MCF 10A (cell line): ENCODE measurements at regions not wholly inside any gene's neighbourhood (a gene's known extent, or its start where the extent isn't known, plus 50 kb on each side); places are given as distances from the start of the nearest gene placed in this dataset.
"Not testable (repeated sequence)": the region's sequence is repeated elsewhere in the genome, so short reads cannot be mapped to it uniquely, and the experiment has no call there.

Source experiments
- BruUV-seq: library from RNA; stranded (reverse); fragments of 400-500 nt; replicated peaks from 2 replicates; lab custom pipeline; 2021; lab: Mats Ljungman, UMichigan
- CTCF ChIA-PET: fragments of 300-600 bp; sonication (Branson Sonifier 250); formaldehyde crosslinking; extraction: SDS; loops from one replicate; lab custom pipeline; 2021; ENCODE audit warnings: antibody characterized with exemption, inconsistent platforms; lab: Yijun Ruan, JAX
- POLR2A ChIA-PET: fragments of 300-600, 350-650 bp; sonication (Branson Sonifier 250); formaldehyde crosslinking; extraction: SDS; loops from one replicate; lab custom pipeline; 2020; ENCODE audit warnings: antibody characterized with exemption, inconsistent platforms; lab: Yijun Ruan, JAX
- DNase-seq: peaks from one replicate; pipeline ENCODE4 v3.0.0-alpha.2; 2018; ENCODE audit not compliant: unreplicated experiment
- H3K27ac Mint-ChIP-seq: one replicate; pipeline ENCODE4 v1.8.0; 2022; ENCODE audit warnings: mild to moderate bottlenecking, low read depth, mixed read lengths; ENCODE audit not compliant: unreplicated experiment
- H3K27me3 Mint-ChIP-seq: one replicate; pipeline ENCODE4 v1.8.0; 2022; ENCODE audit warnings: mixed read lengths; ENCODE audit not compliant: insufficient read depth, unreplicated experiment
- H3K36me3 Mint-ChIP-seq: one replicate; pipeline ENCODE4 v1.8.0; 2022; ENCODE audit warnings: mild to moderate bottlenecking, moderate library complexity, mixed read lengths; ENCODE audit not compliant: insufficient read depth, unreplicated experiment
- H3K4me1 Mint-ChIP-seq: one replicate; pipeline ENCODE4 v1.8.0; 2022; ENCODE audit warnings: mixed read lengths; ENCODE audit not compliant: insufficient read depth, unreplicated experiment
- H3K4me3 Mint-ChIP-seq: one replicate; pipeline ENCODE4 v1.8.0; 2022; ENCODE audit warnings: mild to moderate bottlenecking, moderate library complexity, mixed read lengths; ENCODE audit not compliant: unreplicated experiment
- H3K9me3 Mint-ChIP-seq: one replicate; pipeline ENCODE4 v1.8.0; 2022; ENCODE audit warnings: mixed read lengths; ENCODE audit not compliant: unreplicated experiment
- CTCF ChIP-seq: fragments of 200-600 bp; IDR thresholded peaks from one replicate; pipeline ENCODE4 v1.8.0; 2022; ENCODE audit warnings: antibody characterized with exemption, mild to moderate bottlenecking; ENCODE audit not compliant: unreplicated experiment
- intact Hi-C: fragments of 100-400 bp; cut with micrococcal nuclease; formaldehyde crosslinking; loops from 2 replicates; pipeline ENCODE4 v1.14.1; 2022

DNA sequence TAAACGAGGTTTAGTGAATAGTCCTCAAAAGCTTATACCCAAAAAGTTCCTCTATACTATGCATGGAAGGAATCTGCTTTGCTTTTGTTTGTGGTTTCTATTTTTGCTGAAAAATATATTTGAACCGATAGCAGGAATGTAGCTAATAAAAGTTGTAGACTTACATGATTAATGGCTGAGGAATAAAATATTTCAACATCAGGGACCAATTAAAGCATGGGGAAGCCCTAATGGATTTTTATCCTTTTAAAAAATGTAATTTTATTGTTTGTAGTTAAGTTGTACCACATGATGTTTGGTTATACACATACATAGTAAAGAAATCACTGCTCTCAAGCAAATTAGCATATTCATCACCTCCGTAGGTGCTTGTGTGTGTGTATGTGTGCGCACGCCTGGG lies 295.3 kb upstream of the CNTN5 start:
- Mint-ChIP-seq H3K4me3 (no peak overlapping the region), H3K9me3 (no peaks in the 10 kb centered on the region), H3K27me3 (peaks cover 23% of the 10 kb centered on the region), H3K27ac (no peak overlapping the region), H3K4me1 (no peaks in the 10 kb centered on the region), H3K36me3 (no peaks in the 10 kb centered on the region)
- no TSS peak for BruUV-seq
- no peak for TF ChIP-seq CTCF
- ChIA-PET CTCF (no interaction called here), POLR2A (no interaction called here)
- DNase-seq, result no peak
- intact Hi-C loops, result no loop called here

DNA sequence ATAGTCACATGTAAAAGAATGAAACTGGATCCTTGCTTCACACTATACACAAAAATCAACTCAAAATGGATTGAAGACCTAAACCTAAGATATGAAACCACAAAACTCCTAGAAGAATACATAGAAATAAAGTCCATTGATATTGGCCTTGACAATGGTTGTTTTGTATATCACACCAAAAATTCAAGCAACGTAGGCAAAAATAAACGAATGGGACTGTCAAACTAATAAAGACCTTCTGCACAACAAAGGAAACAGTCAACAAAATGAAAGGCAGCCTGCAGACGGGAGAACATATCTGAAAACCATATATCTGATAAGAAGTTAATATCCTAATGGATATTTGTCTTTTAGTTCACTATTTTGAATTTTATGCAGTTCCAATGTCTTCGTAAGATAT lies 292.3 kb upstream of the CNTN5 start:
- intact Hi-C loops, result no loop called here
- Mint-ChIP-seq H3K36me3 (no peaks in the 10 kb centered on the region), H3K27ac (no peak overlapping the region), H3K27me3 (peaks cover 9% of the 10 kb centered on the region), H3K4me1 (peaks cover under 1% of the 10 kb centered on the region), H3K4me3 (no peak overlapping the region), H3K9me3 (no peaks in the 10 kb centered on the region)
- no peak for TF ChIP-seq CTCF
- no TSS peak for BruUV-seq
- DNase-seq, result no peak
- POLR2A ChIA-PET, result no interaction called here
- CTCF ChIA-PET, result no interaction called here

DNA sequence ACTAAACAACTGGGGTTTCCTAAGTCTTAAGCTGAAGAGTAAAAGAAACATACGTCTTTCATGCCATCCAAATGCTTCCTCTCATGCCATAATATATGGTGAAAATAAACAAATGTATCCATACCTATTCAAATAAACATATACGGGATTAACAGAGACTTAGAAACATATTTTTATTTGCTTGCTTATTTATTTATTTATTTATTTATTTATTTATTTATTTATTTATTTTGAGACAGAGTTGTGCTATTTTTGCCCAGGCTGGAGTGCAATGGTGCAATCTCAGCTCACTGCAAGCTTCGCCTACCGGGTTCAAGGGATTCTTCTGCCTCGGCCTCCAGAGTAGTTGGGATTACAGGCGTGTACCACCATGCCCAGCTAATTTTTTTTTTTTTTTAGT lies 291.6 kb upstream of the CNTN5 start:
- intact Hi-C loops, result no loop called here
- H3K4me3 Mint-ChIP-seq, result no peak overlapping the region
- no peak for TF ChIP-seq CTCF
- POLR2A ChIA-PET, result no interaction called here
- no peak for DNase-seq
- H3K36me3 Mint-ChIP-seq, result no peaks in the 10 kb centered on the region
- BruUV-seq, result no TSS peak
- H3K4me1 Mint-ChIP-seq, result peaks cover 5% of the 10 kb centered on the region
- no peaks in the 10 kb centered on the region for H3K9me3 Mint-ChIP-seq
- CTCF ChIA-PET, result no interaction called here
- H3K27ac Mint-ChIP-seq, result no peak overlapping the region
- H3K27me3 Mint-ChIP-seq, result peaks cover 2% of the 10 kb centered on the region

DNA sequence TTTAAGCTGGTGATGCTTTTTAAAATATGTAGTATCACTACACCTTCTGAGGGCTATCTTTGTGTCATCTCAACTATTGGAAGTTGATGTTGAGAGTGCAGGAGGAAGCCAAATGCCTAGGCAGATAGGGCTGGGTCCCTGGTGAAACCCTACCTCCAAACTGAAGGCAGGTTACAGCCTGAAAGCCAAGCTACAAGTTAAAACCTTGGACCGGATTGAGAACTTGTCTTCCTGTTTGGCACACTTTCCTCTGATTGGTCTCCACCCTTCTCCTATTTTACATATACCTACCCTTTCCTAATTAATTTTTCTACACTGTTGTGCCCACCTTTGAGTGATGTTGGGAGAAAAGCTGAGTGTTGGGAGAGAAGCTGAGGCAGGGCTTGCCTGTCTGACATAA lies 287.8 kb upstream of the CNTN5 start:
- ChIA-PET POLR2A (no interaction called here), CTCF (no interaction called here)
- Mint-ChIP-seq H3K4me3 (no peak overlapping the region), H3K36me3 (no peaks in the 10 kb centered on the region), H3K27ac (no peak overlapping the region), H3K27me3 (no peaks in the 10 kb centered on the region), H3K4me1 (peaks cover 5% of the 10 kb centered on the region), H3K9me3 (no peaks in the 10 kb centered on the region)
- DNase-seq, result no peak
- intact Hi-C loops, result no loop called here
- no peak for TF ChIP-seq CTCF
- BruUV-seq, result no TSS peak

DNA sequence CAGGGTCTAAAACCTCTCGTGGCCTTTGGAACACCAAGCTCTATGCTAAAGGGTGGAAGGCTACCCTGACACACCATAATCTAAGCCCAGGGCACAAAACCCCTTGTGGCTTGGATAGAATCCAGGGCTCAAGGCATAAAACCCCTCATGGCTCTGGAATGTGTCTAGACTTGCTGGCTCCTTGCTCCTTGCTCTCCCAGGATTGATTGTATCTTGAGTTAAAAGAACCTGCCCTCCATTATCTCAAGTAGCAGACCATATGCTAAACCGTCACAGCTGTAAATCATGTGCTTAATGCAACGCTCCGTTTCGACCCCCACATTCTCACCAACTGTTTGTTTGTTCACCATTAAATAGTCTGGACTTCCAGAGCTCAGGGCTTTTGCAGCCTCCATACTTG lies 287.4 kb upstream of the CNTN5 start:
- CTCF ChIA-PET, result interaction anchor here (0.7 kb wide), 1 partner anchor 1906 kb away, joined by 3 read pairs; no protein-coding TSS in a partner anchor
- BruUV-seq, POLR2A ChIA-PET, intact Hi-C loops, H3K27me3 Mint-ChIP-seq, H3K4me1 Mint-ChIP-seq, H3K36me3 Mint-ChIP-seq, H3K4me3 Mint-ChIP-seq, DNase-seq, H3K27ac Mint-ChIP-seq, H3K9me3 Mint-ChIP-seq: not testable (repeated sequence)
